HG03342 (cell line): ENCODE measurements at regions not wholly inside any gene's neighbourhood (a gene's known extent, or its start where the extent isn't known, plus 50 kb on each side); places are given as distances from the start of the nearest gene placed in this dataset.

Source experiments
- ATAC-seq: cut with Tn5 transposase; IDR thresholded peaks from one replicate; pipeline ENCODE4 v1.9.1; 2021; ENCODE audit warnings: mild to moderate bottlenecking, moderate library complexity; ENCODE audit not compliant: unreplicated experiment

DNA sequence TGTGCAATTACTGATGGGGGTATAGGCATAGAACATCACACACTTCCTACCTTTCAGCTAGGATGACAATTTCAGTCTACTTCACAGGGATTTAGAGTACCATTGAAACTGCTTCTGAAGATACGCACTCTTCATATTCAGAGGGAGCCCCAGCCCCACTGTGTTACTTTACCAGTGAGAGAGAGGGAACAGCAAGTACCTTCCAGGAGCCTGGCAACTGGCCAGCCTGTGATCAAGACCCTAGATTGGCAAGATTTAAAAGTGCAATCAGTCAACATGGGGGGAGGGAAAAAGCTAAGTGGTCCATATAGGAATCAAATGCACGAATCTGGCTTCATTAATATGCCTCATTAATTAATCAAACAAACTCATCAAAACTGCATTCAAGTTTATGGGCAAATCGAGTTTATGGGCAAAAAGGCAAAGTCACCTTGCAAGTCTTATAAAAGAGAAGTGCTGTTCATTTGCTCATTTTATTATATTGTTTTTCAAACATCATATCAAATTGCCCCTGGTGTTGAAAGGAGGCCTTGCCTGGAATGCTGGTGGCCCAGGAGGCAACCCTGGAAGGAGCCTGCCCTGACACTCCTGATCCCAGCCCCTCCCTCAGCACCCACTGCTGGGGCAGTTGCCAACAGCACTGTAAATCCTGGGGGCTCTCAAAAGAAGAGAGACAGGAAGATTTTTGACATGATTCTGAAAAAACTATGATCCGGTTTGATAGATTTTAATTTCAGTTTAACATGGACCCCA is 184.9 kb upstream of the DPT start:
- no peak for ATAC-seq

DNA sequence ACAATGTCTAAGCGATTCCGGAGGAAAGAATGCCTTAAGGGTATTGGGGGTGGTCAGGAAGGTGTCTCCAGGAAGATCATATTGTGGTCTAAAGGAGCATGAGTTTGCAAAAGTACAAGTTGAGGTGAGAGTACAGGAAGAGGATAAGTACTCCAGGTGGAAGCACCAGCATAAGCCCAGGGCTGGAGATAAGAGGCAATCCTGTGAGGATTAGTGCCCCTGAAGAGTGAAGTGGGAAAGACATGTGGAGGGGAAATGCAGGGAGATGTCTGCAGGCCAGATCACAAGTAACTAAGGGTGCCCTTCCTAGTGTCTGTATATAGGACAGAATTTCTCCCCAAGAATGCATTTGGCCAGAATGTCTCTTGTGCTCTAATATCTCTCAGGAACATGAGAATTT is 188.3 kb upstream of the DPT start:
- ATAC-seq, result no peak

GRCh38 chr1:168917796-168918195 is 188.7 kb upstream of the ATP1B1 start:
- ATAC-seq, result no peak

GRCh38 chr1:168918860-168919741 is 187.4 kb upstream of the ATP1B1 start:
- no peak for ATAC-seq

GRCh38 chr1:168920456-168921094 is 185.9 kb upstream of the ATP1B1 start:
- ATAC-seq, result no peak

DNA sequence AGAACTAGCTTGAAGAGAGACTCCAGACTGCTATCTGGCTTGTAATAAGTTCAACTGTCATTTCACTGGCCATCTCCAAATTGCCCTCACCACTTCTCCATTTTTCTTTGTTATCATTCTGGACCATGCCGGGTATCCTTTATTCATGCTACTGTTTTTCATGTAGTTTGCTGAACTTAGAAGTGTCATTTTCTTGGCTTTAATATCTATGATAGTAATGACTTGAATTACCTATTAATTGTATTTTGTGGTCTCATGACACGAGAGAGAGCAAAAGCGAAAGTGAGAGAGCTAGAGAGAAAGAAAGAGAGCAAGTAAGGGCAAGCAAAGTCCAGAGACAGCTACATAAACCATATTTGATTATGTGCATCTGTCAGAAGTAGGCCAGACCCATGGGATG is 184.9 kb upstream of the ATP1B1 start:
- ATAC-seq, result peak; percentile 67

GRCh38 chr1:168923521-168924136 is 182.9 kb upstream of the ATP1B1 start:
- ATAC-seq, result no peak

DNA sequence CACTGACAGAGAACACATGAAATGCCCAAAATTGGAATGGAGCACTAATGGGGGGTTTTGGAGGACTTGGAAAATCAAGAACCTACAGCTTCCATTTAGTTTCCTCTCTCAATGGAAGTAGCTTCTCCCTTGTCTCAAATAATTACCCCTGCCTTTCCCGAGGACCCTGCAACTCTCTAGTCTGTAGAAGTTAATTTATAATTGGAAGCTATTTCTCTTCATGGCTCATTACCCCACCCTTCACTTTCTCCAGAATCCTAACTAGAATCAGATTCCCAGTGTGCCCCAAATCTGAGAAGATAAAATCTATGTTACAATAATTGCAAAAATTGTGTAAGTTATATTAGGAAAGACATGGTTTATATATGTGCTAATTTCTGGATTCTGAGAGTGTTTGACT is 181.5 kb upstream of the ATP1B1 start:
- ATAC-seq, result no peak

- ATAC-seq, result no peak
These were observed 180.3 kb upstream of the ATP1B1 start for GRCh38 chr1:168926236-168926635.

DNA sequence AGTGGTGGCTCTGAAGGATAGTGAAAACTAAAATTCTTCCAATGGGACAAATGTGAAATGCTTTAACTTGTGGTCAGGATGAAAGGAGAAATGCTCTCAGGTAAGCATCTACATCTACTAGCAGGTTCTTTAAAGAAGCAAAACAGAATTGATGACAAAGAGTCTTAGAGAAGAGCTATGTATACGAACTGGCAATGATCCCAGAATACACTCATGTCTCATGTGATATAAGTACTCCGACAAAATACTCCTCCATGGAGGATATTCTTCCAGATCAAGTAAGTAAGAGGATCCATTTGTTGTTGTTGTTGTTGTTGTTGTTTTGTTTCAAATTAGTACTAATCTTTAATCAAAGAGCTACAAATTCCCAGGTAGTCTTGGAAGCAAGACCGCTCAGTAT is 174.0 kb upstream of the ATP1B1 start:
- ATAC-seq, result no peak

DNA sequence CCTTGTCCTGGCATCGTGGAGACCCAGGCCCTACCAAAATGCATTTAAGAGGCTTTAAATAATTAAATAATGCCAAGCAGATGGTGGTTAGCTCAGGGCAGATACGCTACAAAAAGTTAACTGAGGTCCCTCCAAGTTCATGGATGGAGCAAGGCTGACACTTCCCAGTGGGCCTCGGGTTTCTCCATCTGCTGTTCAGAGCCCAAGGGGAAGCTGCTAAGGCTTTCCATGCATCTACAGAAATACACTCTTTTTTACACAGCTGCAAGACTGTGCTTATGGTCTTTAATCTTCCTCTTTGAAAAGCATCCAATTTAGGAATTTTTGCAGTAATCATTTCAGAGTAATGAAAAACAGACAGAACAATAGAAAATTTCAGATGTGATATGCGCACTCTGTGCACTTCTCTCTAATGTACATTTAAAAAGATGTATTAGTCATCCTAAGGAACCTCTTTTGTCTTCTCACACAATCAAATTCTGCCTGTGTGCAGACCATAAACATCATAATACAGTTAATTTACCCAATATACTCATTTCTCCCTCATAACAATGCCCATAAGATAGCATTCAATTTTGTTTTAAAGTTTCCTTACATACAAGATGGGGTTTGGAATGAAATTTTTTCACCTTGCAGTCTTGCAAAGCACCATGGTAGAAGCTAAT is 173.2 kb upstream of the ATP1B1 start:
- ATAC-seq, result no peak

DNA sequence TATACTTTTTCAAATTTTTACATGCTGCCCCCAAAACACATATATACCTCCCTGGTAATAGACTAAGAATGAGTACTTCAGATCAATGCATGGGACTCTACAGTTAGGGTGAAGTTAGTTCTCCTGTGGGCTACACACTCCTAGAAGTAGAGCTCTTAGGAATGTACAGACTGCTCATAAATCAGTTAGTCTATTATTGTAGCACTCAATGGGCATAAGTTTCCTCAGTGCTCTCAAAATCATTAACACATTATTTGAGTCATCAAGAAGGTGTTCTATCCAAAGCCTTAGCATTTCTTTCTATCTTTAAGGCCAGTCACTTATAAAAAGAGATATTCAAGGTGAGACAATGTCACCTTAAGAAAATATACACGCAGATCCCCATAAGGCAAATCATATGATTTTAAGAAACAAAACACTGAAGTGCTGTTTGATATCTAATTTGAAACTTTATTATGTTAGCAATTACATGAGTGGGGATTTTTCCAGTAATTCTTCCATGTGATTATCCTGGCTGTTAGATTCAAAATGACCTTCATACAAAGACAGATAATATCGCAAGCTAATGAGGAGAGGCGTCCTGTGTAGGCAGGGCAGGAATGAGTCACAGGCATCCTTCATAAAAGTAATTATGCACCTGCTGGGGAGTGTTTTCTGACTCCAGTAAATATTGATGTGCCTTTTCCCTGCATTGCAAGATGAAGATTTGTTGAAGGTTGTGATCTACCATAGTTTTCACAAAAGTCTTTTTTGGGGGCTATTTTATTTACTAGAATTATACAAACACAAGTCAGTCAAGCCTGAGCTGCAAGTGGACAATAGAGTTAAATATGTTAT is 167.2 kb upstream of the ATP1B1 start:
- ATAC-seq, result no peak

DNA sequence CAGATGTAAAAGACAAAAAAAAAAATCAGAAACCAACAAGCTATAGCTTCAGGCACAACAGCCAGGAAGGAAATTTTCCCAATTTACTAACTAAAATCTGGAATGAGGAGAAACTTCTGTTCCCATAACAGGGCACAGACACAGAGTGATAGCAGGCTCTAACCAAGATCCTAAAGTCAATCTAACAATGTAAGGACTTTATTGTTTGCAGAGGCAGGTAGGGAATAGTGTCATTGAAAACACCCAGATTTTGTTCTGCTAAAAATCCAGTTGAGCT is 166.6 kb upstream of the ATP1B1 start:
- ATAC-seq, result no peak

DNA sequence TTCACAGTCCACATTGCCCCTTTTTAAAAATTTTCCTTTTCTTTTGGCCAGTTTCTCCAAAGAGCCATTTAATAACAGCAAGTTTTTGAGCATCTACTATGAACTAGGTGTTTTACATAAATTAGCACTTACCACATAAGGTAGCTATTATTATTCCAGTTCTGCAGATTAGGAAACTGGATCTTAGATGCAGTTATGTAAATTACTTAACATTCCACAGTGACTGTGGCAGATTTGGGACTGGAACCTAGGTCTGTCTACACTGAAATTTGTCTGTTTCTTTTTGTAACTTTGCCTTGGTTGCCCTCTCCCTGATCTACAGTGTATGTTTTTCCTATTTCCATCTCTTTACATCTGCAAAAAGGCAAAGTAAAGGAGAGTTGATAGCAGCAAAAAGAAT is 164.8 kb upstream of the ATP1B1 start:
- no peak for ATAC-seq

GRCh38 chr1:168942165-168942564 is 164.3 kb upstream of the ATP1B1 start:
- ATAC-seq, result no peak

DNA sequence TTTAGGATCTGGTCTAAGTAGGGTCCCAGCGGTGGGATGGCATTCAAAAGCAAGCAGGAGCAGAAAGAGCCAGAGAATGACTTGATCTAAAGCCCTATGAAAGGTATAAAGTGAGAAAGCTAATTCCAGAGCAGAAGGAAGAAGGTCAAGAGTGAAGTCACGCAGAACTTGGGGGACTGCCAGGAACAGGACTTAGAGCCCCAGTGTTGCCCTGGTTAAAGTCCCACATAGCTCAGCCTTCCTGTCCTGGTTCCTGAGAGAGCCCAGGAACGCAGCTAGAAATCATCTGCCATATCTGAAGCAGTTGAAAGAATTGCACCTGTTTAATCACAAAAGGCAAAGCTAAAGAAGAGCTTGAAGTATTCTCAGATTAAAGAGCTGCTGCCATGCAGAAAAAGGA is 160.6 kb upstream of the ATP1B1 start:
- ATAC-seq, result no peak

- no peak for ATAC-seq
These were observed 159.4 kb upstream of the ATP1B1 start for GRCh38 chr1:168947041-168947440.

GRCh38 chr1:168949672-168950071 is 156.8 kb upstream of the ATP1B1 start:
- no peak for ATAC-seq

DNA sequence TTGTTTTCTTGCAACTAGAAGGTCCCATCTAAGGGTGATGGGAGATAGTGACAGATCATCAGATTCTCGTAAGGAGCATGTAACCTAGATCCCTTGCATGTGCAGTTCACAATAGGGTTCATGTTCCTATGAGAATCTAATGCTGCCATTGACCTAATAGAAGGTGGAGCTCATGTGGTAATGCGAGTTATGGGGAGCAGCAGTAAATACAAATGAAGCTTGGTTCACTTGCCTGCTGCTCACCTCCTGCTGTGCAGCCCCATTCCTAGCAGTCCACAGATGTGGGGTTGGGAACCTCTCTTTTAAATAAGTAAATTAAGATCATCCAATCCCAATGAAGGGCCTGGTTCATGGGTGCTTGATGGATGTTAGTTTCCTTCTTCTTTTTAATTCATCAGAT is 148.7 kb upstream of the ATP1B1 start:
- no peak for ATAC-seq
